ENCODE measurements at regions not wholly inside any gene's neighbourhood (a gene's known extent, or its start where the extent isn't known, plus 50 kb on each side); places are given as distances from the start of the nearest gene placed in this dataset.

DNA sequence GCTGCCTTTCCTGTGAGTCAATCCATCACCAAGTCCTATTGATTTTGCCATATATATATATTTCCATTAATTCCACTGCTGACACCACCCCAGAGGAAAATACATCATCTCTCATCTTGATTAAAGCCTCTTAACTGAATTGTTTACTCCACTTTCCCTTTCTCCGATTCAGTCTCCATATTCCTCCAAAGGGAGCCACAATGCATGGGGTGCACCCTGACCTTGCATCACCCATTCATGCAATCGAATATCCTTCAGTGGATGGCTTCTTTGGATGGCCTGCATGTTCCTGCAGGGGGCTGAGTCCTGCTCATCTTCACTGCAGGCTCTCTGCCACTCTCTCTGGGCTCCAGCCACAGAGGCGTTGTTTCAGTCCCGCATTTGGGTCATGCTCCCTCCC lies 231.0 kb downstream of the SNX18 start:
- TF ChIP-seq, protein P1, sequence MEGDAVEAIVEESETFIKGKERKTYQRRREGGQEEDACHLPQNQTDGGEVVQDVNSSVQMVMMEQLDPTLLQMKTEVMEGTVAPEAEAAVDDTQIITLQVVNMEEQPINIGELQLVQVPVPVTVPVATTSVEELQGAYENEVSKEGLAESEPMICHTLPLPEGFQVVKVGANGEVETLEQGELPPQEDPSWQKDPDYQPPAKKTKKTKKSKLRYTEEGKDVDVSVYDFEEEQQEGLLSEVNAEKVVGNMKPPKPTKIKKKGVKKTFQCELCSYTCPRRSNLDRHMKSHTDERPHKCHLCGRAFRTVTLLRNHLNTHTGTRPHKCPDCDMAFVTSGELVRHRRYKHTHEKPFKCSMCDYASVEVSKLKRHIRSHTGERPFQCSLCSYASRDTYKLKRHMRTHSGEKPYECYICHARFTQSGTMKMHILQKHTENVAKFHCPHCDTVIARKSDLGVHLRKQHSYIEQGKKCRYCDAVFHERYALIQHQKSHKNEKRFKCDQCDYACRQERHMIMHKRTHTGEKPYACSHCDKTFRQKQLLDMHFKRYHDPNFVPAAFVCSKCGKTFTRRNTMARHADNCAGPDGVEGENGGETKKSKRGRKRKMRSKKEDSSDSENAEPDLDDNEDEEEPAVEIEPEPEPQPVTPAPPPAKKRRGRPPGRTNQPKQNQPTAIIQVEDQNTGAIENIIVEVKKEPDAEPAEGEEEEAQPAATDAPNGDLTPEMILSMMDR (IDR thresholded peaks at IDR 0.05; ENCODE audit: low read depth, low read length) = no peak
- TF ChIP-seq EZH2phosphoT487 (IDR thresholded peaks at IDR 0.05; ENCODE audit: low read depth) = no peak

All from OCI-LY3 (cell line).